ENCODE measurements at regions not wholly inside any gene's neighbourhood (a gene's known extent, or its start where the extent isn't known, plus 50 kb on each side); places are given as distances from the start of the nearest gene placed in this dataset.

- TF ChIP-seq POLR2AphosphoS5 (IDR thresholded peaks at IDR 0.05; ENCODE audit: low read depth, low read length) (no peak), EZH2phosphoT487 (IDR thresholded peaks at IDR 0.05; ENCODE audit: borderline replicate concordance, low read depth) (no peak), CTCF (IDR thresholded peaks at IDR 0.05) (no peak), RAD21 (IDR thresholded peaks at IDR 0.05; ENCODE audit: low read length) (no peak), EP300 (IDR thresholded peaks at IDR 0.05; ENCODE audit: borderline replicate concordance in 1 of 2, low read depth in 1 of 2, low read length in 1 of 2) (no peak), ELF1 (IDR thresholded peaks at IDR 0.05) (no peak), MEF2A (IDR thresholded peaks at IDR 0.05; ENCODE audit: borderline replicate concordance, low read depth) (no peak), FOSL2 (IDR thresholded peaks at IDR 0.05; ENCODE audit: borderline replicate concordance, low read depth) (no peak), FOXM1 (IDR thresholded peaks at IDR 0.05; ENCODE audit: low read depth) (no peak), CHD2 (IDR thresholded peaks at IDR 0.05; ENCODE audit: low read length, partially characterized antibody) (no peak)
- TF ChIP-seq, protein P1, sequence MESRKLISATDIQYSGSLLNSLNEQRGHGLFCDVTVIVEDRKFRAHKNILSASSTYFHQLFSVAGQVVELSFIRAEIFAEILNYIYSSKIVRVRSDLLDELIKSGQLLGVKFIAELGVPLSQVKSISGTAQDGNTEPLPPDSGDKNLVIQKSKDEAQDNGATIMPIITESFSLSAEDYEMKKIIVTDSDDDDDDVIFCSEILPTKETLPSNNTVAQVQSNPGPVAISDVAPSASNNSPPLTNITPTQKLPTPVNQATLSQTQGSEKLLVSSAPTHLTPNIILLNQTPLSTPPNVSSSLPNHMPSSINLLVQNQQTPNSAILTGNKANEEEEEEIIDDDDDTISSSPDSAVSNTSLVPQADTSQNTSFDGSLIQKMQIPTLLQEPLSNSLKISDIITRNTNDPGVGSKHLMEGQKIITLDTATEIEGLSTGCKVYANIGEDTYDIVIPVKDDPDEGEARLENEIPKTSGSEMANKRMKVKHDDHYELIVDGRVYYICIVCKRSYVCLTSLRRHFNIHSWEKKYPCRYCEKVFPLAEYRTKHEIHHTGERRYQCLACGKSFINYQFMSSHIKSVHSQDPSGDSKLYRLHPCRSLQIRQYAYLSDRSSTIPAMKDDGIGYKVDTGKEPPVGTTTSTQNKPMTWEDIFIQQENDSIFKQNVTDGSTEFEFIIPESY (IDR thresholded peaks at IDR 0.05; ENCODE audit: borderline replicate concordance, low read depth), result no peak
Observed at GRCh38 chr3:137111497-137111896, 153.7 kb downstream of the IL20RB start.

Data from SK-N-SH (cell line).